Neural progenitor cell (in vitro differentiated cells): ENCODE measurements at regions not wholly inside any gene's neighbourhood (a gene's known extent, or its start where the extent isn't known, plus 50 kb on each side); places are given as distances from the start of the nearest gene placed in this dataset.

Experiments used
- DNase-seq: peaks from one replicate; pipeline ENCODE4 v3.0.0-alpha.2; 2016; ENCODE audit warnings: low spot score
- H2AFZ ChIP-seq: fragments of 200-600 bp; sonication (generic); replicated peaks from 2 replicates; pipeline ENCODE4 v1.6.1; 2016; ENCODE audit warnings: antibody characterized with exemption
- H3F3A ChIP-seq: fragments of 200-600 bp; sonication (generic); 2 replicates; pipeline ENCODE4 v1.6.1; 2016; ENCODE audit warnings: antibody characterized with exemption, low read depth
- H3K27ac ChIP-seq: fragments of 200-600 bp; sonication (generic); 2 replicates; pipeline ENCODE4 v1.5.1; 2016; ENCODE audit warnings: mild to moderate bottlenecking
- H3K27me3 ChIP-seq: fragments of 200-600 bp; sonication (generic); 2 replicates; pipeline ENCODE4 v1.6.1; 2016; ENCODE audit warnings: mild to moderate bottlenecking, moderate library complexity
- H3K36me3 ChIP-seq: fragments of 200-600 bp; sonication (generic); 2 replicates; pipeline ENCODE4 v1.5.1; 2016
- H3K4me1 ChIP-seq: fragments of 200-600 bp; sonication (generic); 2 replicates; pipeline ENCODE4 v1.6.1; 2016; ENCODE audit warnings: mixed run types
- H3K4me2 ChIP-seq: fragments of 200-600 bp; sonication (generic); 2 replicates; pipeline ENCODE4 v1.6.1; 2016
- H3K4me3 ChIP-seq: fragments of 200-600 bp; sonication (generic); 2 replicates; pipeline ENCODE4 v1.5.1; 2016
- H3K79me2 ChIP-seq: fragments of 200-600 bp; sonication (generic); 2 replicates; pipeline ENCODE4 v1.6.1; 2016; ENCODE audit warnings: low read depth
- H3K9ac ChIP-seq: fragments of 200-600 bp; sonication (generic); 2 replicates; pipeline ENCODE4 v1.6.1; 2016
- H3K9me3 ChIP-seq: fragments of 200-600 bp; sonication (generic); 2 replicates; pipeline ENCODE4 v1.5.1; 2016; ENCODE audit warnings: low read depth
- H4K20me1 ChIP-seq: fragments of 200-600 bp; sonication (generic); 2 replicates; pipeline ENCODE4 v1.6.1; 2016; ENCODE audit warnings: low read depth
- H3K27ac Mint-ChIP-seq: 3 replicates; pipeline ENCODE4 v1.8.0; 2021; ENCODE audit warnings: mixed read lengths
- H3K27me3 Mint-ChIP-seq: 2 replicates; pipeline ENCODE4 v1.8.0; 2022; ENCODE audit warnings: low read depth, mild to moderate bottlenecking, inconsistent platforms, moderate library complexity, mixed read lengths; ENCODE audit not compliant: insufficient read depth
- H3K36me3 Mint-ChIP-seq: 3 replicates; pipeline ENCODE4 v1.8.0; 2021; ENCODE audit warnings: mixed read lengths
- H3K4me1 Mint-ChIP-seq: 3 replicates; pipeline ENCODE4 v1.8.0; 2021; ENCODE audit warnings: mixed read lengths
- H3K4me3 Mint-ChIP-seq: 3 replicates; pipeline ENCODE4 v1.8.0; 2021; ENCODE audit warnings: mild to moderate bottlenecking, moderate library complexity, mixed read lengths
- H3K9me3 Mint-ChIP-seq: 3 replicates; pipeline ENCODE4 v1.8.0; 2020; ENCODE audit warnings: mixed read lengths
- EZH2 ChIP-seq: fragments of 200-600 bp; sonication (generic); IDR thresholded peaks from 2 replicates; pipeline ENCODE4 v1.6.1; 2017; ENCODE audit warnings: antibody characterized with exemption, mild to moderate bottlenecking, moderate library complexity
- EZH2phosphoT487 ChIP-seq: fragments of 200-600 bp; sonication (generic); IDR thresholded peaks from 2 replicates; pipeline ENCODE4 v1.6.1; 2017; ENCODE audit warnings: antibody characterized with exemption
- TF ChIP-seq, protein P1 (sequence below): fragments of 200-600 bp; sonication (generic); IDR thresholded peaks from 2 replicates; pipeline ENCODE4 v1.5.1; 2017; ENCODE audit warnings: antibody characterized with exemption, mild to moderate bottlenecking

DNA sequence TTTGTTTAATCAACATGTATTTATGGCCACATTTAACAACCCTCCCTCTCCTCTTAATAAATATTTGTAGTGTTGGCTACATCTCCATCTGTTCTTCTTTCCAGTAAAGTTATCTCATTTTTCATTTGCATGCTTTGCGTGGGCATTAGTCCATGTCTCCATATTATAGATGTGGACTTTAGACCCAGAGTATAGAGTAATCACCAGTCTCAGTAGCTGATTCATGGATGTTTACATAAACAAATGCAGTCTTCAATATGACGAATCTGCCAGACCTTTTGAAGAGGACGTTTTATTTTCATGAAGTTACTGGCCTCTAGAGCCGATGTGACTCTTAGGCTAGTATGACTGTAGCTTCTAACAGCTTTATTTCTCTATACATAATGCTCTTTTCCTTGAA, 1546.2 kb downstream of the OLFM4 start:
- TF ChIP-seq EZH2 (no peak), EZH2phosphoT487 (no peak)
- TF ChIP-seq, protein P1, sequence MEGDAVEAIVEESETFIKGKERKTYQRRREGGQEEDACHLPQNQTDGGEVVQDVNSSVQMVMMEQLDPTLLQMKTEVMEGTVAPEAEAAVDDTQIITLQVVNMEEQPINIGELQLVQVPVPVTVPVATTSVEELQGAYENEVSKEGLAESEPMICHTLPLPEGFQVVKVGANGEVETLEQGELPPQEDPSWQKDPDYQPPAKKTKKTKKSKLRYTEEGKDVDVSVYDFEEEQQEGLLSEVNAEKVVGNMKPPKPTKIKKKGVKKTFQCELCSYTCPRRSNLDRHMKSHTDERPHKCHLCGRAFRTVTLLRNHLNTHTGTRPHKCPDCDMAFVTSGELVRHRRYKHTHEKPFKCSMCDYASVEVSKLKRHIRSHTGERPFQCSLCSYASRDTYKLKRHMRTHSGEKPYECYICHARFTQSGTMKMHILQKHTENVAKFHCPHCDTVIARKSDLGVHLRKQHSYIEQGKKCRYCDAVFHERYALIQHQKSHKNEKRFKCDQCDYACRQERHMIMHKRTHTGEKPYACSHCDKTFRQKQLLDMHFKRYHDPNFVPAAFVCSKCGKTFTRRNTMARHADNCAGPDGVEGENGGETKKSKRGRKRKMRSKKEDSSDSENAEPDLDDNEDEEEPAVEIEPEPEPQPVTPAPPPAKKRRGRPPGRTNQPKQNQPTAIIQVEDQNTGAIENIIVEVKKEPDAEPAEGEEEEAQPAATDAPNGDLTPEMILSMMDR = no peak
- Mint-ChIP-seq H3K36me3 (no peaks in the 10 kb centered on the region), H3K4me3 (no peak overlapping the region), H3K4me1 (no peaks in the 10 kb centered on the region), H3K9me3 (peaks cover 3% of the 10 kb centered on the region), H3K27ac (no peak overlapping the region), H3K27me3 (peaks cover 2% of the 10 kb centered on the region)
- H3K4me1 ChIP-seq = no peaks in the 10 kb centered on the region
- H3K27ac ChIP-seq = no peak overlapping the region
- H4K20me1 ChIP-seq = no peaks in the 10 kb centered on the region
- H3F3A ChIP-seq = no peaks in the 10 kb centered on the region
- no peak overlapping the region for H3K9ac ChIP-seq
- no peaks in the 10 kb centered on the region for H3K36me3 ChIP-seq
- no peaks in the 10 kb centered on the region for H3K27me3 ChIP-seq
- no peak overlapping the region for H3K4me2 ChIP-seq
- DNase-seq = no peak
- no peak overlapping the region for H3K4me3 ChIP-seq
- no peaks in the 10 kb centered on the region for H3K9me3 ChIP-seq
- no peak overlapping the region for H2AFZ ChIP-seq
- no peaks in the 10 kb centered on the region for H3K79me2 ChIP-seq

DNA sequence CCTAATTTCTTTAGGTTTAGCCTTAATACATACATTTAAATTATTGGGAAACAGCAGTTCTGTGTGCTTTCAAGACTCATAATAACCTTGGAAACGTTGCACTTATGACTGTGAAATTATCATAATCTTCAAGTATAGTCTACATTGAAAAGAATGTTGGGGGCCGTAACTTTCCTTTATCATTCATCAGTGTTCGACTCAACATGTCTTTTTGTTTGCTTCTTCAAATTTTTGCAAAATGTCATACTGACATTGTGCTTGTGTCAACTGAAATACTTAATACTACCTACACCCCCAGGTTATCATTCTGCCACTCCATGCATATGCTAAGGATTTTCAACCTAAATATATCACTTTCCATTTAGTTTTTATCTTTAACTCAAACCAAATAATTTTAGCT, 1562.9 kb downstream of the OLFM4 start:
- Mint-ChIP-seq H3K27ac (no peak overlapping the region), H3K36me3 (no peaks in the 10 kb centered on the region), H3K9me3 (peaks cover 2% of the 10 kb centered on the region), H3K4me1 (no peaks in the 10 kb centered on the region), H3K27me3 (no peaks in the 10 kb centered on the region), H3K4me3 (no peak overlapping the region)
- Histone ChIP-seq H3K9ac (no peak overlapping the region), H3K9me3 (no peaks in the 10 kb centered on the region), H3K4me1 (peaks cover under 1% of the 10 kb centered on the region), H3K27me3 (no peaks in the 10 kb centered on the region), H3F3A (no peaks in the 10 kb centered on the region), H3K79me2 (no peaks in the 10 kb centered on the region), H3K36me3 (no peaks in the 10 kb centered on the region), H3K4me2 (no peak overlapping the region), H3K27ac (no peak overlapping the region), H4K20me1 (no peaks in the 10 kb centered on the region), H2AFZ (no peak overlapping the region), H3K4me3 (no peak overlapping the region)
- no peak for DNase-seq
- TF ChIP-seq EZH2phosphoT487 (no peak), EZH2 (no peak)
- TF ChIP-seq, protein P1 = no peak

DNA sequence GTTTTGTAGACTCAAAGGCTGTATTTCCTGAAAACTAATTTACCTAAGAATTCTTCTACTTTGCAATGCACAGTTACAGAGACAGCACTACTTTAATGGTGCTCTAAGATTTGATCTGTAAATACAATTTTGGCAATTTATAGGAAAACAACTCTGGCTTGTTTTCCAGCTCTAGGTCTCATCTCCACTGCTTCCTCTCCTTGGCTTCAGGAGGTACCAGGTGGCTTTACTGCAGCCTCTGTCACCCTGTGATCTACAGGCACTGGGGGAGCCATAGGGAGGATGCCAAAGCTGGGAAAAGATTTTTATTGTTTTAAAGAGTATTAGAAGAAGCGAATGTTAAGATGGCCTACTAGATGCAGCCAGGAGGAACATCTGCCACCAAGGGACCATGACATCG, 1563.6 kb downstream of the OLFM4 start:
- DNase-seq = no peak
- no peaks in the 10 kb centered on the region for H3K4me1 Mint-ChIP-seq
- no peak overlapping the region for H3K4me3 Mint-ChIP-seq
- no peaks in the 10 kb centered on the region for H4K20me1 ChIP-seq
- no peak overlapping the region for H3K9ac ChIP-seq
- H3K79me2 ChIP-seq = no peaks in the 10 kb centered on the region
- H3K27me3 Mint-ChIP-seq = no peaks in the 10 kb centered on the region
- no peak overlapping the region for H3K27ac Mint-ChIP-seq
- no peaks in the 10 kb centered on the region for H3K36me3 ChIP-seq
- no peak overlapping the region for H2AFZ ChIP-seq
- H3K36me3 Mint-ChIP-seq = no peaks in the 10 kb centered on the region
- H3K27ac ChIP-seq = no peak overlapping the region
- H3K4me1 ChIP-seq = no peaks in the 10 kb centered on the region
- H3F3A ChIP-seq = no peaks in the 10 kb centered on the region
- no peak overlapping the region for H3K4me2 ChIP-seq
- H3K9me3 Mint-ChIP-seq = peaks cover 2% of the 10 kb centered on the region
- H3K9me3 ChIP-seq = no peaks in the 10 kb centered on the region
- H3K4me3 ChIP-seq = no peak overlapping the region
- no peaks in the 10 kb centered on the region for H3K27me3 ChIP-seq
- no peak for TF ChIP-seq EZH2phosphoT487
- no peak for TF ChIP-seq EZH2
- TF ChIP-seq, protein P1 = no peak
